ENCODE measurements at regions not wholly inside any gene's neighbourhood (a gene's known extent, or its start where the extent isn't known, plus 50 kb on each side); places are given as distances from the start of the nearest gene placed in this dataset.

GRCh38 chr3:182172534-182172933 is 460.8 kb downstream of the SOX2 start:
- TF ChIP-seq CTCF (IDR thresholded peaks at IDR 0.05; ENCODE audit: extremely low read depth, low read depth, low read length) = no peak

GRCh38 chr3:182178488-182179200 is 466.9 kb downstream of the SOX2 start:
- Histone ChIP-seq H4K20me1 (ENCODE audit: insufficient read depth, low read length) (no peaks in the 10 kb centered on the region), H2AFZ (ENCODE audit: low read length) (no peak overlapping the region), H3K9me3 (ENCODE audit: low read depth, low read length) (no peaks in the 10 kb centered on the region), H3K4me3 (ENCODE audit: insufficient read depth, low read length) (no peak overlapping the region), H3K79me2 (ENCODE audit: insufficient read depth, low read length) (no peaks in the 10 kb centered on the region), H3K4me2 (ENCODE audit: insufficient read depth, low read length) (no peak overlapping the region), H3K27ac (ENCODE audit: low read depth, low read length) (no peak overlapping the region), H3K4me1 (ENCODE audit: insufficient read depth, low read length) (no peaks in the 10 kb centered on the region), H3K27me3 (ENCODE audit: insufficient read depth, low read length) (no peaks in the 10 kb centered on the region), H3K36me3 (ENCODE audit: insufficient read depth, low read length) (no peaks in the 10 kb centered on the region)
- TF ChIP-seq CTCF (IDR thresholded peaks at IDR 0.05; ENCODE audit: extremely low read depth, low read depth, low read length) = no peak
- no peak for DNase-seq (ENCODE audit: insufficient read length, low spot score, missing footprints)

More at GRCh38 chr3:182172534-182172933, 460.8 kb downstream of the SOX2 start:
- H3K4me3 ChIP-seq (ENCODE audit: insufficient read depth, low read length) = no peak overlapping the region
- no peak overlapping the region for H3K27ac ChIP-seq (ENCODE audit: low read depth, low read length)
- no peaks in the 10 kb centered on the region for H3K9me3 ChIP-seq (ENCODE audit: low read depth, low read length)
- H4K20me1 ChIP-seq (ENCODE audit: insufficient read depth, low read length) = no peaks in the 10 kb centered on the region
- no peak for DNase-seq (ENCODE audit: insufficient read length, low spot score, missing footprints)
- no peak overlapping the region for H3K4me2 ChIP-seq (ENCODE audit: insufficient read depth, low read length)
- H3K79me2 ChIP-seq (ENCODE audit: insufficient read depth, low read length) = no peaks in the 10 kb centered on the region
- no peaks in the 10 kb centered on the region for H3K4me1 ChIP-seq (ENCODE audit: insufficient read depth, low read length)
- no peak overlapping the region for H2AFZ ChIP-seq (ENCODE audit: low read length)
- H3K27me3 ChIP-seq (ENCODE audit: insufficient read depth, low read length) = no peaks in the 10 kb centered on the region
- no peaks in the 10 kb centered on the region for H3K36me3 ChIP-seq (ENCODE audit: insufficient read depth, low read length)

GRCh38 chr3:182179631-182180030 is 467.9 kb downstream of the SOX2 start:
- Histone ChIP-seq H3K36me3 (ENCODE audit: insufficient read depth, low read length) (no peaks in the 10 kb centered on the region), H3K9me3 (ENCODE audit: low read depth, low read length) (no peaks in the 10 kb centered on the region), H4K20me1 (ENCODE audit: insufficient read depth, low read length) (no peaks in the 10 kb centered on the region), H3K4me2 (ENCODE audit: insufficient read depth, low read length) (no peak overlapping the region), H3K27me3 (ENCODE audit: insufficient read depth, low read length) (no peaks in the 10 kb centered on the region), H3K4me1 (ENCODE audit: insufficient read depth, low read length) (no peaks in the 10 kb centered on the region), H2AFZ (ENCODE audit: low read length) (no peak overlapping the region), H3K79me2 (ENCODE audit: insufficient read depth, low read length) (no peaks in the 10 kb centered on the region), H3K4me3 (ENCODE audit: insufficient read depth, low read length) (no peak overlapping the region), H3K27ac (ENCODE audit: low read depth, low read length) (no peak overlapping the region)
- no peak for TF ChIP-seq CTCF (IDR thresholded peaks at IDR 0.05; ENCODE audit: extremely low read depth, low read depth, low read length)
- no peak for DNase-seq (ENCODE audit: insufficient read length, low spot score, missing footprints)

GRCh38 chr3:182180654-182181385 is 469.1 kb downstream of the SOX2 start:
- DNase-seq (ENCODE audit: insufficient read length, low spot score, missing footprints) = no peak
- no peaks in the 10 kb centered on the region for H3K9me3 ChIP-seq (ENCODE audit: low read depth, low read length)

More at GRCh38 chr3:182180654-182181385, 469.1 kb downstream of the SOX2 start:
- Histone ChIP-seq H3K27ac (ENCODE audit: low read depth, low read length) (no peak overlapping the region), H3K36me3 (ENCODE audit: insufficient read depth, low read length) (no peaks in the 10 kb centered on the region), H2AFZ (ENCODE audit: low read length) (no peak overlapping the region), H3K4me2 (ENCODE audit: insufficient read depth, low read length) (no peak overlapping the region), H3K4me3 (ENCODE audit: insufficient read depth, low read length) (no peak overlapping the region), H3K4me1 (ENCODE audit: insufficient read depth, low read length) (no peaks in the 10 kb centered on the region), H4K20me1 (ENCODE audit: insufficient read depth, low read length) (no peaks in the 10 kb centered on the region), H3K79me2 (ENCODE audit: insufficient read depth, low read length) (no peaks in the 10 kb centered on the region), H3K27me3 (ENCODE audit: insufficient read depth, low read length) (no peaks in the 10 kb centered on the region)
- no peak for TF ChIP-seq CTCF (IDR thresholded peaks at IDR 0.05; ENCODE audit: extremely low read depth, low read depth, low read length)
